ENCODE measurements at regions not wholly inside any gene's neighbourhood (a gene's known extent, or its start where the extent isn't known, plus 50 kb on each side); places are given as distances from the start of the nearest gene placed in this dataset.

- no peak for DNase-seq
These were observed 121.8 kb upstream of the ARRDC4 start for GRCh38 chr15:97838606-97839210.

GRCh38 chr15:97840501-97840900 lies 120.0 kb upstream of the ARRDC4 start:
- no peak for DNase-seq

- no peak for DNase-seq
These were observed 118.9 kb upstream of the ARRDC4 start for GRCh38 chr15:97841558-97841957.

GRCh38 chr15:97849183-97849582 lies 111.3 kb upstream of the ARRDC4 start:
- no peak for DNase-seq

GRCh38 chr15:97858296-97858695 lies 102.2 kb upstream of the ARRDC4 start:
- no peak for DNase-seq

- no peak for DNase-seq
These were observed 98.8 kb upstream of the ARRDC4 start for GRCh38 chr15:97861529-97862260.

- no peak for DNase-seq
These were observed 93.5 kb upstream of the ARRDC4 start for GRCh38 chr15:97866959-97867358.

GRCh38 chr15:97867870-97868269 lies 92.6 kb upstream of the ARRDC4 start:
- no peak for DNase-seq

GRCh38 chr15:97868981-97869380 lies 91.5 kb upstream of the ARRDC4 start:
- DNase-seq = no peak

GRCh38 chr15:97870771-97871170 lies 89.7 kb upstream of the ARRDC4 start:
- no peak for DNase-seq

- DNase-seq = no peak
These were observed 86.4 kb upstream of the ARRDC4 start for GRCh38 chr15:97874139-97874538.

- DNase-seq = no peak
These were observed 85.4 kb upstream of the ARRDC4 start for GRCh38 chr15:97875025-97875512.

- DNase-seq = no peak
These were observed 84.8 kb upstream of the ARRDC4 start for GRCh38 chr15:97875513-97876280.

- DNase-seq = no peak
These were observed 84.2 kb upstream of the ARRDC4 start for GRCh38 chr15:97876281-97876675.

- no peak for DNase-seq
These were observed 79.0 kb upstream of the ARRDC4 start for GRCh38 chr15:97881346-97881965.

GRCh38 chr15:97884513-97885131 lies 75.9 kb upstream of the ARRDC4 start:
- no peak for DNase-seq

GRCh38 chr15:97890307-97890706 lies 70.2 kb upstream of the ARRDC4 start:
- no peak for DNase-seq

- no peak for DNase-seq
These were observed 68.2 kb upstream of the ARRDC4 start for GRCh38 chr15:97892167-97892938.

GRCh38 chr15:97893967-97894366 lies 66.5 kb upstream of the ARRDC4 start:
- DNase-seq = no peak

- DNase-seq = no peak
These were observed 60.5 kb upstream of the ARRDC4 start for GRCh38 chr15:97899981-97900380.

GRCh38 chr15:97902140-97902780 lies 58.2 kb upstream of the ARRDC4 start:
- DNase-seq = peak; percentile 56
